Osteocyte (in vitro differentiated cells): ENCODE measurements at regions not wholly inside any gene's neighbourhood (a gene's known extent, or its start where the extent isn't known, plus 50 kb on each side); places are given as distances from the start of the nearest gene placed in this dataset.

Experiments
- DNase-seq: peaks from one replicate; pipeline ENCODE4 v3.0.0; 2021; ENCODE audit warnings: mixed read lengths; ENCODE audit not compliant: unreplicated experiment; ENCODE audit errors: extremely low spot score
- H3K27ac Mint-ChIP-seq: one replicate; pipeline ENCODE4 v1.8.0; 2021; ENCODE audit warnings: mild to moderate bottlenecking, mixed read lengths; ENCODE audit not compliant: unreplicated experiment
- H3K27me3 Mint-ChIP-seq: one replicate; pipeline ENCODE4 v1.8.0; 2021; ENCODE audit warnings: mixed read lengths; ENCODE audit not compliant: unreplicated experiment
- H3K36me3 Mint-ChIP-seq: one replicate; pipeline ENCODE4 v1.8.0; 2021; ENCODE audit warnings: mixed read lengths; ENCODE audit not compliant: unreplicated experiment
- H3K4me1 Mint-ChIP-seq: one replicate; pipeline ENCODE4 v1.8.0; 2021; ENCODE audit warnings: mixed read lengths; ENCODE audit not compliant: unreplicated experiment
- H3K4me3 Mint-ChIP-seq: one replicate; pipeline ENCODE4 v1.8.0; 2021; ENCODE audit warnings: mild to moderate bottlenecking, moderate library complexity, mixed read lengths; ENCODE audit not compliant: unreplicated experiment
- H3K9me3 Mint-ChIP-seq: one replicate; pipeline ENCODE4 v1.8.0; 2021; ENCODE audit warnings: mixed read lengths; ENCODE audit not compliant: unreplicated experiment
- TF ChIP-seq, protein P1 (sequence below): fragments of 200-600 bp; sonication (generic); IDR thresholded peaks from 2 replicates; pipeline ENCODE4 v1.5.0; 2021; ENCODE audit warnings: antibody characterized with exemption, mild to moderate bottlenecking, moderate library complexity

GRCh38 chr2:19474128-19474527 lies 115.7 kb upstream of the OSR1 start:
- no peaks in the 10 kb centered on the region for H3K4me1 Mint-ChIP-seq
- H3K4me3 Mint-ChIP-seq: no peak overlapping the region
- H3K27ac Mint-ChIP-seq: no peak overlapping the region

DNA sequence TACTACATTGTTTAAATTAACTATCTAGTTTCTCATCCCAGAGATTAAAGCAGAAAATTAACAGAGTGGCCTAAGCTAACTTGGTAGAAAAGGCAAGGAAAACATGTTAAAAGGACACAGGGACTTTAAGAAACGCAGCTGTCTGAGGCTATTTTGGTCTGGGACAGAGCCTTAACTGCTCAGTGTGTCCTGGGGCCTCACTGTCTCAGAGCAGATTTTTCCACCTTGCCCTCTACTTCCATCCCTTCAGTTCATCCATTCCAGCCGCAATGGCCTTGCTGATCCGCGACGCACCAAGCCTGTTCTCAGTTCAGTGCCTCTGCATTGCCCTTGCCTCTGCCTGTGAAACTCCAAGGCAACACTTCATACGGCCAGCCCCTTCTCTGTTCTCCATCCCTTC lies 114.9 kb upstream of the OSR1 start:
- Mint-ChIP-seq H3K9me3 (no peaks in the 10 kb centered on the region), H3K27me3 (peaks cover 31% of the 10 kb centered on the region), H3K4me1 (no peaks in the 10 kb centered on the region), H3K27ac (no peak overlapping the region), H3K4me3 (no peak overlapping the region), H3K36me3 (no peaks in the 10 kb centered on the region)
- TF ChIP-seq, protein P1, sequence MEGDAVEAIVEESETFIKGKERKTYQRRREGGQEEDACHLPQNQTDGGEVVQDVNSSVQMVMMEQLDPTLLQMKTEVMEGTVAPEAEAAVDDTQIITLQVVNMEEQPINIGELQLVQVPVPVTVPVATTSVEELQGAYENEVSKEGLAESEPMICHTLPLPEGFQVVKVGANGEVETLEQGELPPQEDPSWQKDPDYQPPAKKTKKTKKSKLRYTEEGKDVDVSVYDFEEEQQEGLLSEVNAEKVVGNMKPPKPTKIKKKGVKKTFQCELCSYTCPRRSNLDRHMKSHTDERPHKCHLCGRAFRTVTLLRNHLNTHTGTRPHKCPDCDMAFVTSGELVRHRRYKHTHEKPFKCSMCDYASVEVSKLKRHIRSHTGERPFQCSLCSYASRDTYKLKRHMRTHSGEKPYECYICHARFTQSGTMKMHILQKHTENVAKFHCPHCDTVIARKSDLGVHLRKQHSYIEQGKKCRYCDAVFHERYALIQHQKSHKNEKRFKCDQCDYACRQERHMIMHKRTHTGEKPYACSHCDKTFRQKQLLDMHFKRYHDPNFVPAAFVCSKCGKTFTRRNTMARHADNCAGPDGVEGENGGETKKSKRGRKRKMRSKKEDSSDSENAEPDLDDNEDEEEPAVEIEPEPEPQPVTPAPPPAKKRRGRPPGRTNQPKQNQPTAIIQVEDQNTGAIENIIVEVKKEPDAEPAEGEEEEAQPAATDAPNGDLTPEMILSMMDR: no peak
- no peak for DNase-seq

More at GRCh38 chr2:19474128-19474527, 115.7 kb upstream of the OSR1 start:
- DNase-seq: no peak
- Mint-ChIP-seq H3K27me3 (peaks cover 31% of the 10 kb centered on the region), H3K36me3 (no peaks in the 10 kb centered on the region), H3K9me3 (no peaks in the 10 kb centered on the region)
- TF ChIP-seq, protein P1: no peak

GRCh38 chr2:19472391-19472978 lies 114.1 kb upstream of the OSR1 start:
- Mint-ChIP-seq H3K4me3 (no peak overlapping the region), H3K9me3 (no peaks in the 10 kb centered on the region), H3K4me1 (no peaks in the 10 kb centered on the region), H3K36me3 (no peaks in the 10 kb centered on the region), H3K27ac (no peak overlapping the region), H3K27me3 (peaks cover 32% of the 10 kb centered on the region)
- DNase-seq: no peak
- TF ChIP-seq, protein P1: no peak

DNA sequence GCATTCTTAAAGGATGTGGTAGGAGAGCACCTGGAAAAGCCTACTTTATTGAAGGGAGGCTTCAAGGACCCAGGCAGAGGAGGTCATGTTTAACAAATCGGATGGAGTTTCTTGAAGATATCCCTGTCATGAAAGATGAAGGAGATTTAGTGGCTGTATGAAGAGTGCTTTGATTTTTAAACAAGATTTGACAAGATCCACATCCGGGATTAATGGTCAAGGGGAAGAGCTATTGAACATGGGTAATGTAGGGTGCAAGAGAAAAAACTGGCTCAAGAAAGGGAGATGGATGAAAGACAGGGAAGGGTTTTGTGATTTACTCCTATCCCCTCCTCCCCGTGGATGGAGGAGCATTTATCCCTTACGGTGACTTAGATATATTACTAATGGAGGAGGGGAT lies 113.1 kb upstream of the OSR1 start:
- no peaks in the 10 kb centered on the region for H3K9me3 Mint-ChIP-seq
- peaks cover 36% of the 10 kb centered on the region for H3K27me3 Mint-ChIP-seq
- DNase-seq: no peak
- no peaks in the 10 kb centered on the region for H3K4me1 Mint-ChIP-seq
- H3K4me3 Mint-ChIP-seq: no peak overlapping the region
- no peak overlapping the region for H3K27ac Mint-ChIP-seq
- no peaks in the 10 kb centered on the region for H3K36me3 Mint-ChIP-seq
- TF ChIP-seq, protein P1: no peak

DNA sequence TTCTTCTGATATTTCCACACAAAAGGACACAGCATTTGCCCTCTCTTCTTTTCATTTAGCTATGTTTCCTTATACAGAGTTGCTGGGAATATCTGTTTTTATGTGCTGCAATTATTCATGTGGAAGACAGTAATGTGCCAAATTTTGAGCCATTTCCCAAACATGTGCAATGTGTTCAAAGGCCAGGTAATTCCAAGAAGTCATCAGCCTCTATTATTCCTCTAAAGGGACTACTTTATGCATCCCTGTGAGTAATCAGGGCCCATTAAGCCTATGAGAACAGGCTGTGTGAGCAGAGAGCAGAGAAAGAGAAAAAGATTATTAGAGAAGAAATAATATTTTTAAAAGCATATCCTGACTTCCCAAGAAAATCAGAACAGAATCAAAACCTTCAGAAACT lies 107.6 kb upstream of the OSR1 start:
- Mint-ChIP-seq H3K27ac (no peak overlapping the region), H3K9me3 (peaks cover 5% of the 10 kb centered on the region), H3K27me3 (peaks cover 24% of the 10 kb centered on the region), H3K4me1 (peaks cover 3% of the 10 kb centered on the region), H3K36me3 (no peaks in the 10 kb centered on the region), H3K4me3 (no peak overlapping the region)
- DNase-seq: no peak
- TF ChIP-seq, protein P1: no peak
